Activated B cell treated with CpG ODN at 0.5 μM for 24 hours (primary cell): ENCODE measurements at regions not wholly inside any gene's neighbourhood (a gene's known extent, or its start where the extent isn't known, plus 50 kb on each side); places are given as distances from the start of the nearest gene placed in this dataset.

Experiments
- ATAC-seq: fragments of 200-7000 bp; cut with Tn5 transposase; one replicate; pipeline ENCODE4 v1.10.0; 2021; ENCODE audit warnings: low read depth, mild to moderate bottlenecking, moderate library complexity
- CTCF ChIA-PET: fragments of 350-600 bp; sonication (Branson Sonifier 250); formaldehyde crosslinking; loops from one replicate; lab custom pipeline; 2021; ENCODE audit warnings: antibody characterized with exemption; lab: Charles Lee
- POLR2A ChIA-PET: fragments of 350-600 bp; sonication (Branson Sonifier 250); formaldehyde crosslinking; loops from one replicate; lab custom pipeline; 2021; ENCODE audit warnings: antibody characterized with exemption; lab: Charles Lee
- DNase-seq: peaks from one replicate; pipeline ENCODE4 v3.0.0; 2022
- H3K27ac Mint-ChIP-seq: one replicate; pipeline ENCODE4 v1.8.0; 2020; ENCODE audit warnings: mixed read lengths
- H3K27me3 Mint-ChIP-seq: one replicate; pipeline ENCODE4 v1.8.0; 2021; ENCODE audit warnings: mixed read lengths
- H3K36me3 Mint-ChIP-seq: one replicate; pipeline ENCODE4 v1.8.0; 2021; ENCODE audit warnings: low read depth, mixed read lengths
- H3K4me1 Mint-ChIP-seq: one replicate; pipeline ENCODE4 v1.8.0; 2021; ENCODE audit warnings: mixed read lengths
- H3K4me3 Mint-ChIP-seq: one replicate; pipeline ENCODE4 v1.8.0; 2020; ENCODE audit warnings: mild to moderate bottlenecking, mixed read lengths
- H3K9me3 Mint-ChIP-seq: one replicate; pipeline ENCODE4 v1.8.0; 2020; ENCODE audit warnings: mixed read lengths
- intact Hi-C: fragments of 100-400 bp; cut with micrococcal nuclease; formaldehyde crosslinking; loops from one replicate; pipeline ENCODE4 v1.15.1; 2024
- TF ChIP-seq, protein P1 (sequence below): fragments of 200-600 bp; IDR thresholded peaks from one replicate; pipeline ENCODE4 v1.8.0; 2022; ENCODE audit warnings: antibody characterized with exemption, mild to moderate bottlenecking

DNA sequence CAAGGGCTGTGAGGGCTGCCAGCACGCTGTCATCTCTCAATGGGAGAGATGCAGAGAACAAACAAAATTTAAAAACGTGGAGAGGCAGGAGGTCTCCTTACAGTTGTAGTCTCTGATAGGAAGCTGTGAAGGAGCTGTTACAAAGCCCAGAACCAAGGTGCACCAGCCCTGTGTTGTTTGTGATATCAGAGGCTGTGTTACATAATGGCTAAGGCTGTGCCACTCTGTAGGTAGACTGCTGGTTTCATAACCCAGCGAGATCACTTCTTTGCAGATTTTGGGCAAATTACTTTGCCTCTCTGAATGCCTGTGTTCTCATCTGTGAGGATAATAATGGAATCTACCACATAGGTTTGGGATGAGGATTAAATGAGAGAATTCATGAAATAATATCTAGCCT, 1480.7 kb upstream of the WWC1 start:
- ATAC-seq = no peak
- ChIA-PET POLR2A (no interaction called here), CTCF (no interaction called here)
- Mint-ChIP-seq H3K4me3 (no peak overlapping the region), H3K36me3 (no peaks in the 10 kb centered on the region), H3K27ac (no peak overlapping the region), H3K27me3 (no peaks in the 10 kb centered on the region), H3K9me3 (peaks cover 7% of the 10 kb centered on the region), H3K4me1 (no peaks in the 10 kb centered on the region)
- TF ChIP-seq, protein P1, sequence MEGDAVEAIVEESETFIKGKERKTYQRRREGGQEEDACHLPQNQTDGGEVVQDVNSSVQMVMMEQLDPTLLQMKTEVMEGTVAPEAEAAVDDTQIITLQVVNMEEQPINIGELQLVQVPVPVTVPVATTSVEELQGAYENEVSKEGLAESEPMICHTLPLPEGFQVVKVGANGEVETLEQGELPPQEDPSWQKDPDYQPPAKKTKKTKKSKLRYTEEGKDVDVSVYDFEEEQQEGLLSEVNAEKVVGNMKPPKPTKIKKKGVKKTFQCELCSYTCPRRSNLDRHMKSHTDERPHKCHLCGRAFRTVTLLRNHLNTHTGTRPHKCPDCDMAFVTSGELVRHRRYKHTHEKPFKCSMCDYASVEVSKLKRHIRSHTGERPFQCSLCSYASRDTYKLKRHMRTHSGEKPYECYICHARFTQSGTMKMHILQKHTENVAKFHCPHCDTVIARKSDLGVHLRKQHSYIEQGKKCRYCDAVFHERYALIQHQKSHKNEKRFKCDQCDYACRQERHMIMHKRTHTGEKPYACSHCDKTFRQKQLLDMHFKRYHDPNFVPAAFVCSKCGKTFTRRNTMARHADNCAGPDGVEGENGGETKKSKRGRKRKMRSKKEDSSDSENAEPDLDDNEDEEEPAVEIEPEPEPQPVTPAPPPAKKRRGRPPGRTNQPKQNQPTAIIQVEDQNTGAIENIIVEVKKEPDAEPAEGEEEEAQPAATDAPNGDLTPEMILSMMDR = no peak
- intact Hi-C loops = no loop called here
- no peak for DNase-seq

DNA sequence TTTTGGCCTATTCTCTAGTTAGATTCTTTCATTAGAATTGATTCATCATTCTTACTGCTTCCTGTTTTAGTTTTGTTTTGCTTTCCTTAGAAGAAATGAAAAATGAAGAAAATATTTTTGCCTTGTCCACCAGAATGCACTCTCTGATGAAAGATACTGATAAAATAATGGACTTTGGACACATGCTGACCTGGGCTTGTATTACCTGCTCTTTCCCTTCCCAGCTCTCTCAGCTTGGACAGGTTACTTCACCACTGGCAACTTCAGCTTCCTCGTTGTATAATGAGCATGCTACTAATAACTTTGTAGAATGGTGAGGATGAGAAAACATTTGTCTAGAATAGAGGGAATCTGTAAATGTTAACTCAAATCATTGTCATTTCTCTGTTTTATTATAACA, 1468.1 kb upstream of the WWC1 start:
- TF ChIP-seq, protein P1 = no peak
- H3K36me3 Mint-ChIP-seq = no peaks in the 10 kb centered on the region
- no peak for ATAC-seq
- no peak for DNase-seq
- ChIA-PET CTCF (no interaction called here), POLR2A (no interaction called here)
- intact Hi-C loops = no loop called here
- no peak overlapping the region for H3K4me3 Mint-ChIP-seq
- no peak overlapping the region for H3K27ac Mint-ChIP-seq
- H3K9me3 Mint-ChIP-seq = peaks cover 4% of the 10 kb centered on the region
- no peaks in the 10 kb centered on the region for H3K4me1 Mint-ChIP-seq
- H3K27me3 Mint-ChIP-seq = no peaks in the 10 kb centered on the region

DNA sequence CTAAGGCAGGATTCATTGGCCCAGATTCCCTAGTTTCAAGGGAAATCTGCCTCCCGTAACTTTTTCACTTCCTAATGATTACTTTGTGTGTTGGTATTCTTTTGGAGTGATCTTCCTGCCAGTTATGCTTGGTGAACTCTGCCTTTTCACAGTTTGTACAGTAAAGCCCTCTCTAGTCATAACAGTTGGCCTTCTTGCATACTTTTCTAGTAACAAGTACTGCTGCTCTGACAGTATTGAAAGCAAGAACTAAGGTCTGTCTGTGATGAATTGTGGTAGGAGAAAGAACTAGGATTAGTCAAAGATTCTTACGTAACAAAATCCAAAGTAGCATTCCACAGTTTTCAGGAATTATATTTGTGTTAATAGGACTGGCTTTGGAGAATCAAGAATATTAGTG, 1457.2 kb upstream of the WWC1 start:
- Mint-ChIP-seq H3K27ac (no peak overlapping the region), H3K36me3 (no peaks in the 10 kb centered on the region), H3K9me3 (peaks cover 4% of the 10 kb centered on the region), H3K4me3 (no peak overlapping the region), H3K27me3 (no peaks in the 10 kb centered on the region), H3K4me1 (no peaks in the 10 kb centered on the region)
- intact Hi-C loops = no loop called here
- ChIA-PET CTCF (no interaction called here), POLR2A (no interaction called here)
- TF ChIP-seq, protein P1 = no peak
- DNase-seq = no peak
- no peak for ATAC-seq

DNA sequence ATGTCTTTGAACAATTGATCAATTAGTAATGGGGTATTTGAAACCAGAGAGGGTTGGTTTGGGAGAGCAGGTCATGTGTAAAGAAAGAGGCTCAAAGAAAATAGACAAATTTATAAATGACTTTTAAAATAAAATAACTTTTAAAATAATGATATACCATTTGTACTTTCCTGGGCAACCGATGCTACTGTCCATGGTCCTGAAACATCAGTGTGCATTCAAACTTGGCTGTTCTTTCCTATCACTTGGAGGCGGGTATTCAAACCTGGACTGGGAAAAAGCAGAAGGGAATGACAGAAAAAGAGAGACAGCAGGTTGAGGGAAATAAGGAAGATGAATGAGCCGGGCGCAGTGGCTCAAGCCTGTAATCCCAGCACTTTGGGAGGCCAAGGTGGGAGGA, 1446.4 kb upstream of the WWC1 start:
- TF ChIP-seq, protein P1 = no peak
- CTCF ChIA-PET = no interaction called here
- Mint-ChIP-seq H3K27ac (no peak overlapping the region), H3K4me1 (no peaks in the 10 kb centered on the region), H3K9me3 (peaks cover 14% of the 10 kb centered on the region), H3K27me3 (no peaks in the 10 kb centered on the region), H3K4me3 (no peak overlapping the region), H3K36me3 (no peaks in the 10 kb centered on the region)
- intact Hi-C loops = no loop called here
- ATAC-seq (no peak), DNase-seq (no peak)
- POLR2A ChIA-PET = no interaction called here

DNA sequence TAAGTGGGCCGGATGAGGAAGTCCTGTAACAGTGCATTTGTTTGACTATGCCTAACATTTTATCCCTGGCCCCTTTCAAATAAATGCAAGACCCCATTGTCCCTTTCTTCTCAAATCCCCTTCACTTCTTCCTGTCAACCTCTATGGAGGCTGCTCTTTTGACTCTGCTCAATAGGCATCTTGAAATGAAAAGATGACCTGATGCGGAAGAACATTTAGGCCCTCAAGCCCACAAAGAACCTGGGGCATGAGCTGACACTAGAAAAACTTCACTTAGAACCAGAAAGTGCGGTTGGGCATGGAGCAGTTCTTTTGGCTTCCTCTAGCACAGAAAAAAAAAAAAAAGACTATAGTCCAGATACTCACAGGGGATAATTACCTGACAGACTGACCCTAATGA, 1434.7 kb upstream of the WWC1 start:
- no peak overlapping the region for H3K27ac Mint-ChIP-seq
- CTCF ChIA-PET = no interaction called here
- no peak for DNase-seq
- no peak for ATAC-seq
- intact Hi-C loops = no loop called here
- H3K36me3 Mint-ChIP-seq = no peaks in the 10 kb centered on the region
- H3K27me3 Mint-ChIP-seq = no peaks in the 10 kb centered on the region
- POLR2A ChIA-PET = no interaction called here
- H3K4me1 Mint-ChIP-seq = no peaks in the 10 kb centered on the region
- peaks cover 3% of the 10 kb centered on the region for H3K9me3 Mint-ChIP-seq
- no peak overlapping the region for H3K4me3 Mint-ChIP-seq
- TF ChIP-seq, protein P1 = no peak
